ENCODE measurements at regions not wholly inside any gene's neighbourhood (a gene's known extent, or its start where the extent isn't known, plus 50 kb on each side); places are given as distances from the start of the nearest gene placed in this dataset.

DNA sequence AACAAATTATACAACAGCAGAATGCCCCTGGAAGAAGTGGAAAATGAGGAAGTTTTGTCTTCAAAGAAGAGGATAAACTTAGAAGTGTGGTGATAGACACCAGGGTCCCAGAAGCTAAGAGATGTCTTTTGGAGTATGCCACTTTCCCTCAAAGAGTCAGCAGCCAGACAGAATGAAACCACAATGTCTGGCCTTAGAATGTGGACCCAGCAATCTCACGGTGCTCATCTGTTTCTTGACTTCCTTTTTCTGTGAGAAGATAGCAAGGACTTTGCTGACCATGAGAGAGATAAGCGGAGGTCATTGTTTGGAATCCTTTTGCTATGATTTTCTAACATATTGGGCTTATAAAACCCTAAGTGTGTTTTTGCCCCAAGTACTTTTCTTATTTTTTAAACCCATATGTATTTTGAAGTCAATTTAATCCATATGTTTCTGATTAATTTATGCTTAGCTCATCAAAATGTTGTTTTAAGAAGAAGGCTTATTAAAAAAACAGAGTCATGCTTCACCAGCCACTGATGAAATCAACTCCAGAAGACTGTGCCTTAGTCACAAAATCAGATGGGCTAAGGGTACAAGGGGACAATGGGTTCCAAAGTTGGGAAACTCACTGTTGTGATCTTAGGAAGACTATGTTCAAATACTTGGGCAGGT lies 451.2 kb upstream of the JAG1 start:
- no peak overlapping the region for H3K9ac ChIP-seq (ENCODE audit: low read length)
- no peak overlapping the region for H3K4me2 ChIP-seq (ENCODE audit: low read length)
- no peak overlapping the region for H2AFZ ChIP-seq (ENCODE audit: low read depth, low read length)
- H3K79me2 ChIP-seq (replicated peaks; ENCODE audit: insufficient read depth, low read length), result no peaks in the 10 kb centered on the region
- H3K4me3 ChIP-seq (ENCODE audit: low read length), result no peak overlapping the region
- H3K27ac ChIP-seq (ENCODE audit: low read length), result no peak overlapping the region
- H3K36me3 ChIP-seq (ENCODE audit: insufficient read depth, low read length), result no peaks in the 10 kb centered on the region
- H4K20me1 ChIP-seq (ENCODE audit: insufficient read depth), result no peaks in the 10 kb centered on the region
- TF ChIP-seq EZH2 (IDR thresholded peaks at IDR 0.05; ENCODE audit: borderline replicate concordance, insufficient read depth, low read length, poor library complexity, severe bottlenecking) (no peak), TAF1 (IDR thresholded peaks at IDR 0.05; ENCODE audit: low read depth) (no peak)
- H3K27me3 ChIP-seq (ENCODE audit: insufficient read depth, low read depth, low read length), result no peaks in the 10 kb centered on the region
- H3F3A ChIP-seq (ENCODE audit: insufficient read depth, low read length, poor library complexity, severe bottlenecking), result no peaks in the 10 kb centered on the region
- H3K9me3 ChIP-seq (ENCODE audit: low read length), result no peaks in the 10 kb centered on the region
- H3K9me2 ChIP-seq (ENCODE audit: insufficient read depth, low read length), result no peaks in the 10 kb centered on the region

DNA sequence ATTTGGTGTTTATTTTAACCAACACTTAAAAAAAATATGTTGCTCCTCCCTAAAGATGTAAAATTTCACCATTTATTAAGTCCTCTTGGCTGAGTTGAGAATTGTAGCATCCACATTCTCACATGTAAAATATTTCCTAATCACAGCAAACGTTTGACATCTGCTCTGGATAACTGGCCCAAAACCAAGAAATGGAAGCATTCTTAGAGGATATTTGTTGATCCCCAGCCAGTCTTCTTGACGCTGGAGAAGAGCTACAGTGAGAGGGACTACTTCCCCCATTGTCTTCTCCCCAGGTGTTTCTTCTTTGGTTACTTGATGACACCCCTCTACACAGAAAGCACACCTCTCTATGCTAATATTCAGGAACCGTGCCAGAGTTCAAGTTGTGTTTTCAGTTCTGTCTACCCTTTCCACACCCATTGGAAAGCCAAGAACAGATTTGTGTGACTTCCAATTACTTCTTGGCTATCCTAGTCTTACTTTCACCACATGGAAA lies 454.5 kb upstream of the JAG1 start:
- Histone ChIP-seq H3F3A (ENCODE audit: insufficient read depth, low read length, poor library complexity, severe bottlenecking) (no peaks in the 10 kb centered on the region), H3K4me2 (ENCODE audit: low read length) (no peak overlapping the region), H2AFZ (ENCODE audit: low read depth, low read length) (no peak overlapping the region), H3K79me2 (replicated peaks; ENCODE audit: insufficient read depth, low read length) (no peaks in the 10 kb centered on the region), H3K4me3 (ENCODE audit: low read length) (no peak overlapping the region), H3K9me3 (ENCODE audit: low read length) (no peaks in the 10 kb centered on the region), H3K27me3 (ENCODE audit: insufficient read depth, low read depth, low read length) (no peaks in the 10 kb centered on the region), H4K20me1 (ENCODE audit: insufficient read depth) (no peaks in the 10 kb centered on the region), H3K9ac (ENCODE audit: low read length) (no peak overlapping the region), H3K36me3 (ENCODE audit: insufficient read depth, low read length) (no peaks in the 10 kb centered on the region), H3K9me2 (ENCODE audit: insufficient read depth, low read length) (no peaks in the 10 kb centered on the region), H3K27ac (ENCODE audit: low read length) (no peak overlapping the region)
- TF ChIP-seq, protein P1, sequence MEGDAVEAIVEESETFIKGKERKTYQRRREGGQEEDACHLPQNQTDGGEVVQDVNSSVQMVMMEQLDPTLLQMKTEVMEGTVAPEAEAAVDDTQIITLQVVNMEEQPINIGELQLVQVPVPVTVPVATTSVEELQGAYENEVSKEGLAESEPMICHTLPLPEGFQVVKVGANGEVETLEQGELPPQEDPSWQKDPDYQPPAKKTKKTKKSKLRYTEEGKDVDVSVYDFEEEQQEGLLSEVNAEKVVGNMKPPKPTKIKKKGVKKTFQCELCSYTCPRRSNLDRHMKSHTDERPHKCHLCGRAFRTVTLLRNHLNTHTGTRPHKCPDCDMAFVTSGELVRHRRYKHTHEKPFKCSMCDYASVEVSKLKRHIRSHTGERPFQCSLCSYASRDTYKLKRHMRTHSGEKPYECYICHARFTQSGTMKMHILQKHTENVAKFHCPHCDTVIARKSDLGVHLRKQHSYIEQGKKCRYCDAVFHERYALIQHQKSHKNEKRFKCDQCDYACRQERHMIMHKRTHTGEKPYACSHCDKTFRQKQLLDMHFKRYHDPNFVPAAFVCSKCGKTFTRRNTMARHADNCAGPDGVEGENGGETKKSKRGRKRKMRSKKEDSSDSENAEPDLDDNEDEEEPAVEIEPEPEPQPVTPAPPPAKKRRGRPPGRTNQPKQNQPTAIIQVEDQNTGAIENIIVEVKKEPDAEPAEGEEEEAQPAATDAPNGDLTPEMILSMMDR (IDR thresholded peaks at IDR 0.05; ENCODE audit: poor library complexity, severe bottlenecking), result no peak
- TF ChIP-seq MXI1 (conservative IDR thresholded peaks at IDR 0.05; ENCODE audit: poor library complexity, severe bottlenecking) (no peak), EP300 (conservative IDR thresholded peaks at IDR 0.05; ENCODE audit: poor library complexity, severe bottlenecking) (no peak), POLR2AphosphoS5 (IDR thresholded peaks at IDR 0.05) (no peak), RAD21 (conservative IDR thresholded peaks at IDR 0.05) (no peak), EZH2 (IDR thresholded peaks at IDR 0.05; ENCODE audit: borderline replicate concordance, insufficient read depth, low read length, poor library complexity, severe bottlenecking) (no peak), TAF1 (IDR thresholded peaks at IDR 0.05; ENCODE audit: low read depth) (no peak), SMC3 (conservative IDR thresholded peaks at IDR 0.05; ENCODE audit: poor library complexity) (no peak)
- TF ChIP-seq, protein P2, sequence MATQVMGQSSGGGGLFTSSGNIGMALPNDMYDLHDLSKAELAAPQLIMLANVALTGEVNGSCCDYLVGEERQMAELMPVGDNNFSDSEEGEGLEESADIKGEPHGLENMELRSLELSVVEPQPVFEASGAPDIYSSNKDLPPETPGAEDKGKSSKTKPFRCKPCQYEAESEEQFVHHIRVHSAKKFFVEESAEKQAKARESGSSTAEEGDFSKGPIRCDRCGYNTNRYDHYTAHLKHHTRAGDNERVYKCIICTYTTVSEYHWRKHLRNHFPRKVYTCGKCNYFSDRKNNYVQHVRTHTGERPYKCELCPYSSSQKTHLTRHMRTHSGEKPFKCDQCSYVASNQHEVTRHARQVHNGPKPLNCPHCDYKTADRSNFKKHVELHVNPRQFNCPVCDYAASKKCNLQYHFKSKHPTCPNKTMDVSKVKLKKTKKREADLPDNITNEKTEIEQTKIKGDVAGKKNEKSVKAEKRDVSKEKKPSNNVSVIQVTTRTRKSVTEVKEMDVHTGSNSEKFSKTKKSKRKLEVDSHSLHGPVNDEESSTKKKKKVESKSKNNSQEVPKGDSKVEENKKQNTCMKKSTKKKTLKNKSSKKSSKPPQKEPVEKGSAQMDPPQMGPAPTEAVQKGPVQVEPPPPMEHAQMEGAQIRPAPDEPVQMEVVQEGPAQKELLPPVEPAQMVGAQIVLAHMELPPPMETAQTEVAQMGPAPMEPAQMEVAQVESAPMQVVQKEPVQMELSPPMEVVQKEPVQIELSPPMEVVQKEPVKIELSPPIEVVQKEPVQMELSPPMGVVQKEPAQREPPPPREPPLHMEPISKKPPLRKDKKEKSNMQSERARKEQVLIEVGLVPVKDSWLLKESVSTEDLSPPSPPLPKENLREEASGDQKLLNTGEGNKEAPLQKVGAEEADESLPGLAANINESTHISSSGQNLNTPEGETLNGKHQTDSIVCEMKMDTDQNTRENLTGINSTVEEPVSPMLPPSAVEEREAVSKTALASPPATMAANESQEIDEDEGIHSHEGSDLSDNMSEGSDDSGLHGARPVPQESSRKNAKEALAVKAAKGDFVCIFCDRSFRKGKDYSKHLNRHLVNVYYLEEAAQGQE (IDR thresholded peaks at IDR 0.05; ENCODE audit: borderline replicate concordance), result no peak

All from neural cell (in vitro differentiated cells).